ENCODE measurements at regions not wholly inside any gene's neighbourhood (a gene's known extent, or its start where the extent isn't known, plus 50 kb on each side); places are given as distances from the start of the nearest gene placed in this dataset.

DNA sequence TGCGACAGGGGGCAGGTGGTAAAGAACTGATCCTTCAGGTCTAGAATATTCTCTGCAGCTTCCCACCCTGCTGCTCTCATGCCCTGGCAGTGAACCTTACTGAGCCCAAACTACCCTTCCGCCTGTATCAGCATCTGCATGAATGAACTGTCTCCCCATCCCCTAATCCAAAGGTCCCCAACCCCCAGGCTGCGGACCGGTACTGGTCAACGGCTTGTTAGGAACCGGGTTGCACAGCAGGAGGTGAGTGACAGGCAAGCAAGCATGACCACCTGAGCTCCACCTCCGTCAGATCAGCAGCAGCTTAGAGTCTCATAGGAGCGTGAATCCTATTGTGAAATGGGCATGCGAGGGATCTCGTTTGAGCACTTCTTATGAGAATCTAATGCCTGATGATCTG lies 58.2 kb upstream of the LMO1 start:
- TF ChIP-seq, protein P1, sequence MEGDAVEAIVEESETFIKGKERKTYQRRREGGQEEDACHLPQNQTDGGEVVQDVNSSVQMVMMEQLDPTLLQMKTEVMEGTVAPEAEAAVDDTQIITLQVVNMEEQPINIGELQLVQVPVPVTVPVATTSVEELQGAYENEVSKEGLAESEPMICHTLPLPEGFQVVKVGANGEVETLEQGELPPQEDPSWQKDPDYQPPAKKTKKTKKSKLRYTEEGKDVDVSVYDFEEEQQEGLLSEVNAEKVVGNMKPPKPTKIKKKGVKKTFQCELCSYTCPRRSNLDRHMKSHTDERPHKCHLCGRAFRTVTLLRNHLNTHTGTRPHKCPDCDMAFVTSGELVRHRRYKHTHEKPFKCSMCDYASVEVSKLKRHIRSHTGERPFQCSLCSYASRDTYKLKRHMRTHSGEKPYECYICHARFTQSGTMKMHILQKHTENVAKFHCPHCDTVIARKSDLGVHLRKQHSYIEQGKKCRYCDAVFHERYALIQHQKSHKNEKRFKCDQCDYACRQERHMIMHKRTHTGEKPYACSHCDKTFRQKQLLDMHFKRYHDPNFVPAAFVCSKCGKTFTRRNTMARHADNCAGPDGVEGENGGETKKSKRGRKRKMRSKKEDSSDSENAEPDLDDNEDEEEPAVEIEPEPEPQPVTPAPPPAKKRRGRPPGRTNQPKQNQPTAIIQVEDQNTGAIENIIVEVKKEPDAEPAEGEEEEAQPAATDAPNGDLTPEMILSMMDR (IDR thresholded peaks at IDR 0.05; ENCODE audit: insufficient read depth, low read length, poor library complexity, severe bottlenecking) = no peak
- TF ChIP-seq EZH2phosphoT487 (conservative IDR thresholded peaks at IDR 0.05; ENCODE audit: low read length) = no peak
